C1 segment of cervical spinal cord (tissue), 14 donors: ENCODE measurements at regions not wholly inside any gene's neighbourhood (a gene's known extent, or its start where the extent isn't known, plus 50 kb on each side); places are given as distances from the start of the nearest gene placed in this dataset.
"Not testable (repeated sequence)": the region's sequence is repeated elsewhere in the genome, so short reads cannot be mapped to it uniquely, and the experiment has no call there.

Experiments used
- DNase-seq, 14 donors: peaks; one replicate each; lab custom pipeline; 2025; lab: John Stamatoyannopoulos, UW

DNA sequence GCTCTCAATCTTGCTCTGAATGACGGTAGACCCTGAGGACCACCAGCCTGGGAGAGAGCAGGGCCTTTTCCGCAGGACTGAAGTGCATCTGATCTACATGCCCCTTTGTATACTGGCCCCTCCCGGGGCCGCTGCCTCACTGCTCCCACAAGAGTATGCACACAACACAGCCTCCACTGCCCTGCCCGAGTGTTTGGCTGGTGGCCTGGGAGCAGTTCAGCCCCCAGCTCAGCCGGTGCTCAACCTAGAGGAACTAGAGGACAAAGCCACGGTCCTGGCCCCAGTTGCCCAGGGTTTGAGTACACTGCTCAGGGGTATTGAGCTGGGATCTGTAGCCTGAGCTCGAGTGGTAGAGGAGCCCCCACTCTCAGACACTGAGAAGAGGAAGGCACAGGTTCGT, 118.9 kb upstream of the CAB39 start:
- DNase-seq: no peak

- DNase-seq: no peak
Measured at GRCh38 chr2:230594286-230594840, 118.3 kb upstream of the CAB39 start.

DNA sequence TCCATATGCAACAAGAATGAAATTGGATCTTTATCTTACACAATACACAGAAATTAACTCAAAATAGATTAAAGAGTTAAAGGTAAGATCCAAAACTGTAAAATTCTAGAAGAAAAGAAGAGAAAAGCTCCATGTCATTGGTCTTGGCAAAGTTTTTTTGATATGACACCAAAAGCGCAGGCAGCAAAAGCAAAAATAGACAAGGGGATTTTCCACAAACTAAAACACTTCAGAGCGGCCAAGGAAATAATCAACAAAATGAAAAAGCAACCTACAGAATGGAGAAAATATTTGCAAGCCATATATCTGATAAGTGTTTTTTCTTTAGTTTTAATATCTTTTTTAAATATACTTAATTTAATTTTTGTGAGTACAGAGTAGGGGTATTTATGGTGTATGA, 112.8 kb upstream of the CAB39 start:
- no peak for DNase-seq

- DNase-seq: no peak
Measured at GRCh38 chr2:230600285-230600684, 112.4 kb upstream of the CAB39 start.

DNA sequence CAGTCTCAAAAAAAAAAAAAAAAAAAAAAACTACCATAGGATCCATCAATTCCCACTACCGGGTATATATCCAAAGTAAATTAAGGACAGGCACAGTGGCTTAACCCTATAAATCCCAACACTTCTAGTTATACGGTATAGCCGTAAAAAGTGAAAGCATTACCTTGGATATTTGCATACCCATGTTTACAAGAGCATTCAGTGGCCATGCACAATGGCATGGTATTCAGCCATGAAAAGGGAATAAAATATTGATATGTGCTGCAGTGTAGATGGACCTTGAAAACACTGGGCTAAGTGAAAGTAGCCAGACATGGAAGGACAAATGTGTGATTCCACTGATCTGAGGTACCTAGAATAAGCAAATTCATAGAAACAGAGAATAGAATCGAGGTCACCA, 111.8 kb upstream of the CAB39 start:
- no peak for DNase-seq

DNA sequence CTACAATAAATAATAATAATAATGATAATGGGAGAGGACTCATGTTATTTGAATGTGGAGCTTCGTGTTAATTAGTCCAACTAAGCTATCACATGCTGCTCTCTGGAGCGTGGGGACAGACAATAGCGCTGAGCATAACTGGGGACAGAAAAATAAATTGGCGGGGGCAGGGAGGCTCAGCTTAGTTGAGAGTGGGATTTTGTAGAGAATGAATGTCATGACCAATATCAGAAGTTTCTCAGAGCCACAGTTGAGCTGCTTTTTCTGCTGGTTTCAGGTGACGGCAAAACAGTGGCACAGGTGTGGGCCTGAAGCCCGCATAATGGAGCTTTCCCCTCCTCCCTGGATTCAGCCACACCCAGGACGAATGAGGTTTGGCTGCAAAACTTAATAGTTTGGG, 111.1 kb upstream of the CAB39 start:
- DNase-seq: no peak

GRCh38 chr2:230602562-230603230, 109.9 kb upstream of the CAB39 start:
- no peak for DNase-seq

DNA sequence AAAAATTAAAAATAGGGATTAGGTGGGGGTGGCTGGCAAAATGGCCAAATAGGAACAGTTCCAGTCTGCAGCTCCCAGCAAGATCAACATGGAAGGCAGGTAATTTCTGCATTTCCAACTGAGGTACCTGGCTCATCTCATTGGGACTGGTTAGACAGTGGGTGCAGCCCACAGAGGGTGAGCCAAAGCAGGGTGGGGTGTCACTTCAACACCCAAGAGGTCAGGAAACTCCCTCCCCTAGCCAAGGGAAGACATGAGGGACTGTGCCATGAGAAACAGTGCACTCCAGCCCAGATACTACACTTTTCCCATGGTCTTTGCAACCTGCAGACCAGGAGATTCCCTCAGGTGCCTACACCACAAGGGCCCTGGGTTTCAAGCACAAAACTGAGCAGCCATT, 109.3 kb upstream of the CAB39 start:
- not testable (repeated sequence) for DNase-seq

DNA sequence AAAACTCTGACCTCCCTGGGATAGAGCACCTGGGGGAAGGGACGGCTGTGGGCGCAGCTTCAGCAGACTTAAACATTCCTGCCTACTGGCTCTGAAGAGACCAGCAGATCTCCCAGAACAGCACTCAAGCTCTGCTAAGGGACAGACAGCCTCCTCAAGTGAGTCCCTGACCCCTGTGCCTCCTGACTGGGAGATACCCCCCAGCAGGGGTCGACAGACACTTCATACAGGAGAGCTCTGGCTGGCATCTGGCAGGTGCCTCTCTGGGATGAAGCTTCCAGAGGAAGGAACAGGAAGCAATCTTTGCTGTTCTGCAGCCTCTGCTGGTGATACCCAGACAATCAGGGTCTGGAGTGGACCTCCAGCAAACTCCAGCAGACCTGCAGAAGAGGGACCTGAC, 108.5 kb upstream of the CAB39 start:
- DNase-seq: not testable (repeated sequence)

- no peak for DNase-seq
Measured at GRCh38 chr2:230614040-230614439, 98.6 kb upstream of the CAB39 start.

DNA sequence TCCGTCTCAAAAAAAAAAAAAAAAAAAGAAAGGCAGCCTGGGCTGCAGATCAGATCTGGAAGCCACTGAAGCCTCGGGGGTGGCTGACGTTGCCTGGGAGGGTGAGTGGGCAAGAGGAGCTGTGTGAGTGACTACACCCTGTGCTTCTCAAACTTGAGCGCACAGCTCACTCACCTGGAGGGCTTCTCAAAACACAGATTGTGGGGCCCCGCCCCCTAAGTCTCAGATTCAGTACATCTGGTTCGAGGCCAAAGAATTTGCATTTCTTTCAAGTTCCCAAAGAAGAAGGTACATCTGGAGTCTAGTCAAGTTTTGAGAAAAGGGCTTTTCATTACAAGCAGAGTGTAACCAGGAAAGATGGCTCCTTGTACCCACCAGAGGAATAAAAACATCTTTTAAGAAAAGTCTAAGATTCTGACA, 97.7 kb upstream of the CAB39 start:
- no peak for DNase-seq

- not testable (repeated sequence) for DNase-seq
Measured at GRCh38 chr2:230617256-230617706, 95.4 kb upstream of the CAB39 start.

DNA sequence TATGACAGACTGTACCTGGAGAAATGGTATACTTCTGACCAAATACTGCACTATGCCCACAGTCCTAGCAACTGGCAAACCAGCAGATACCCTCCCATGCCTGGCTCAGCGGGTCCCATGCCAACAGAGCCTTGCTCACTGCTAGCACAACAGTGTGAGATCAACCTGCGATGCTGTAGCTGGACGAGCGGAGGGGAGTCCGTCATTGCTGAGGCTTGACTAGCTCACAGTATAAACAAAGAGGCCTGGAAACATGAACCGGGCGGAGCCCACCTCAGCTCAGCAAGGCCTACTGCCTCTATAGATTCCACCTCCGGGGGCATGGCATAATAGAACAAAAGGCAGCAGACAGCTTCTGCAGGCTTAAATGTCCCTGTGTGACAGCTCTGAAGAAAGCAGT, 93.2 kb upstream of the CAB39 start:
- no peak for DNase-seq

DNA sequence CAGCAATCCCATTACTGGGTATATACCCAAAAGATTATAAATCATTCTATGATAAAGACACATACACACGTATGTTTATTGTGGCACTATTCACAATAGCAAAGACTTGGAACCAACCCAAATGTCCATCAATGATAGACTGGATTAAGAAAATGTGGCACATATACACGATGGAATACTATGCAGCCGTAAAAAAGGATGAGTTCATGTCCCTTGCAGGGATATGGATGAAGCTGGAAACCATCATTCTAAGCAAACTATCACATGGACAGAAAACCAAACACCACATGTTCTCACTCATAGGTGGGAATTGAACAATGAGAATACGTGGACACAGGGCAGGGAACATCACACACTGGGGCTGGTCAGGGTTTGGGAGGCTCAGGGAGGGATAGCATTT, 87.4 kb upstream of the CAB39 start:
- not testable (repeated sequence) for DNase-seq

- DNase-seq: not testable (repeated sequence)
Measured at GRCh38 chr2:230627091-230627490, 85.6 kb upstream of the CAB39 start.

GRCh38 chr2:230627806-230628724, 84.6 kb upstream of the CAB39 start:
- DNase-seq: no peak

- DNase-seq: no peak
Measured at GRCh38 chr2:230631470-230631869, 81.2 kb upstream of the CAB39 start.

DNA sequence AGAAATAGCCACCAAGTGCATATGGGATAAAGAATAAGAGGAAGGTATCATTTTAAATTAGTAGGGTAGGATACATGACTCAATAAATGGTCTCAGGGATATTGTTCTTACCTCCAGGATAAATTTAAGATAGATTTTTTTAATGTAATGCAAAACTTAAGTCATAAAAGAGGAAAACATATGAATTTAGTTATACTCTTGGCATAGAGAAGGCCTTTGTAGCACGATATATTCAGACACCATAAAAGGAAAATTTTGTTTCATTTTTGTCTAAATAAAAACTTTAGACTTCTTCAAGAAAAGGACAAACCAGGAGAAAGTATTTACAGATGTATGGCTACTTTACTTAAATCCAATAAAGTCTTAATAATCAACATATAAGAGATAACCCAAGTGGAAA, 78.5 kb upstream of the CAB39 start:
- DNase-seq: no peak

- not testable (repeated sequence) for DNase-seq
Measured at GRCh38 chr2:230634721-230635313, 77.8 kb upstream of the CAB39 start.

DNA sequence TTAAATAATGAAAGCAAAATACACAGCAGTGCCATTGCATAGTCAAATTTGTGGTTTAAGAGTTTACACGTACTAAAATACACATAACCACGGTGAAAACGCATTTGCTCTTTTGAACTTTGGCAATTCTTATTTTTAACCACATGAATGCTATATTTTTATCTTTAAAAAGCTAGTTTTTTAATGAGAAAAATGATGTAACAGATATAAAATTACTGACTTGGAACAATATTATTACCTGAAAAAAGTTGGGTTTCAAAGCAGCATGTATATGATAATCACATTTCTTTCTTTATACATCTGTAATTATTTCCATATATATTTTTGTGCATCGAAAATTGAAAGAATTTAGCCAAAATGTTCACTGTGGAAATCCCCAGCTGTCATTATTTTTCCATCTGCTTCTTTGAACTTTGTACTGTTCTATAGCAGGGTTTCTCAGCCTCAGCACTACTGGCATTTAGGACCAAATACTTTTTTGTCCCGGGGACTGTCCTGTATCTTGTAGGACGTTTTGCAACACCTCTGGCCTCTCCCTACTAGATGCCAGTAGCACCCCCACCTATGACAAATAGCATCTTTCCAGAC, 75.9 kb upstream of the CAB39 start:
- no peak for DNase-seq

- DNase-seq: not testable (repeated sequence)
Measured at GRCh38 chr2:230637486-230637885, 75.2 kb upstream of the CAB39 start.

GRCh38 chr2:230640540-230641011, 72.1 kb upstream of the CAB39 start:
- DNase-seq: no peak
